ENCODE measurements at regions not wholly inside any gene's neighbourhood (a gene's known extent, or its start where the extent isn't known, plus 50 kb on each side); places are given as distances from the start of the nearest gene placed in this dataset.
A peak's percentile ranks its signal among the peaks of the same experiment; 100 is the strongest.

GRCh38 chr3:51620543-51620942 is 50.5 kb upstream of the TEX264 start (continued):
- no peak for TF ChIP-seq SMAD3 (CRISPR knock-in tag; IDR thresholded peaks at IDR 0.05)
- TF ChIP-seq SOX5 (CRISPR knock-in tag; IDR thresholded peaks at IDR 0.05; ENCODE audit: borderline replicate concordance), result peak; percentile 44; the same call in 1 of the 2 replicates
- TF ChIP-seq SAP130 (CRISPR knock-in tag; IDR thresholded peaks at IDR 0.05; ENCODE audit: low read depth), result peak; percentile 34; the same call in 1 of the 2 replicates
- peak; percentile 27; the same call in 1 of the 2 replicates for TF ChIP-seq NR2F6 (IDR thresholded peaks at IDR 0.05)
- no peak for TF ChIP-seq NR2F6 (CRISPR knock-in tag; IDR thresholded peaks at IDR 0.05)
- TF ChIP-seq PCBP1 (IDR thresholded peaks at IDR 0.05; ENCODE audit: borderline replicate concordance, low read depth, low read length), result no peak
- no peak for TF ChIP-seq ZSCAN9 (CRISPR knock-in tag; IDR thresholded peaks at IDR 0.05; ENCODE audit: borderline replicate concordance)
- peak; percentile 30; the same call in 1 of the 2 replicates for TF ChIP-seq ELF3 (CRISPR knock-in tag; IDR thresholded peaks at IDR 0.05)
- TF ChIP-seq CC2D1A (CRISPR knock-in tag; IDR thresholded peaks at IDR 0.05), result no peak
- no peak for TF ChIP-seq ZBTB10 (CRISPR knock-in tag; IDR thresholded peaks at IDR 0.05; ENCODE audit: borderline replicate concordance)
- no peak for TF ChIP-seq ZSCAN12 (CRISPR knock-in tag; IDR thresholded peaks at IDR 0.05)
- peak; percentile 90 for TF ChIP-seq MLX (CRISPR knock-in tag; IDR thresholded peaks at IDR 0.05)
- TF ChIP-seq ZNF431 (CRISPR knock-in tag; IDR thresholded peaks at IDR 0.05; ENCODE audit: borderline replicate concordance, low read depth), result no peak
- no peak for TF ChIP-seq RFX3 (CRISPR knock-in tag; IDR thresholded peaks at IDR 0.05)
- TF ChIP-seq ZNF432 (CRISPR knock-in tag; IDR thresholded peaks at IDR 0.05; ENCODE audit: borderline replicate concordance), result no peak
- no peak for TF ChIP-seq TP53 (CRISPR knock-in tag; conservative IDR thresholded peaks at IDR 0.05)
- no peak for TF ChIP-seq KDM4B (CRISPR knock-in tag; IDR thresholded peaks at IDR 0.05)
- TF ChIP-seq SNAPC5 (CRISPR knock-in tag; IDR thresholded peaks at IDR 0.05; ENCODE audit: borderline replicate concordance), result no peak
- no peak for TF ChIP-seq KMT2A (CRISPR knock-in tag; IDR thresholded peaks at IDR 0.05)
- no peak for TF ChIP-seq ZSCAN21 (CRISPR knock-in tag; IDR thresholded peaks at IDR 0.05; ENCODE audit: borderline replicate concordance)
- no peak for TF ChIP-seq ZNF17 (CRISPR knock-in tag; IDR thresholded peaks at IDR 0.05)
- TF ChIP-seq NCOA5 (CRISPR knock-in tag; IDR thresholded peaks at IDR 0.05), result no peak
- TF ChIP-seq PHB2 (IDR thresholded peaks at IDR 0.05; ENCODE audit: partially characterized antibody), result no peak
- TF ChIP-seq ZKSCAN5 (CRISPR knock-in tag; IDR thresholded peaks at IDR 0.05), result no peak
- peak; percentile 35; the same call in 1 of the 2 replicates for TF ChIP-seq FOXA3 (CRISPR knock-in tag; IDR thresholded peaks at IDR 0.05)
- TF ChIP-seq ZNF550 (CRISPR knock-in tag; IDR thresholded peaks at IDR 0.05; ENCODE audit: borderline replicate concordance), result no peak
- TF ChIP-seq THAP11 (CRISPR knock-in tag; IDR thresholded peaks at IDR 0.05), result no peak

Measured in HepG2 (cell line).